SK-N-SH (cell line): ENCODE measurements at regions not wholly inside any gene's neighbourhood (a gene's known extent, or its start where the extent isn't known, plus 50 kb on each side); places are given as distances from the start of the nearest gene placed in this dataset.

Source experiments
- CTCF ChIA-PET: fragments of 300-600, 350-600 bp; formaldehyde crosslinking; extraction: SDS; loops from one replicate; lab custom pipeline; 2021; lab: Yijun Ruan, JAX
- POLR2A ChIA-PET: fragments of 350-600 bp; sonication (Branson Sonifier 250); formaldehyde crosslinking; extraction: SDS; loops from one replicate; lab custom pipeline; 2020; ENCODE audit warnings: antibody characterized with exemption, inconsistent platforms; lab: Yijun Ruan, JAX
- DNase-seq: peaks from one replicate; pipeline ENCODE4 v3.0.0; 2012
- H2AFZ ChIP-seq: fragments of 200-600 bp; sonication (generic); 2 replicates; pipeline ENCODE4 v1.8.1; 2016; ENCODE audit warnings: antibody characterized with exemption, mild to moderate bottlenecking, low read depth
- H3F3A ChIP-seq: fragments of 200-600 bp; sonication (generic); replicated peaks from 2 replicates; pipeline ENCODE3; 2016; ENCODE audit warnings: antibody characterized with exemption, mild to moderate bottlenecking; ENCODE audit not compliant: insufficient read depth
- H3K27ac ChIP-seq, 2 experiments: fragments of 200-500 bp in 1 of 2; fragments of 200-600 bp in 1 of 2; sonication (Bioruptor generic) in 1 of 2; sonication (generic), shearing (Covaris generic) in 1 of 2; 2 replicates each; pipeline versions ENCODE4 v1.5.1 to v1.6.1; 2014 to 2016; ENCODE audit warnings: low read depth in 2 of 2, inconsistent platforms in 1 of 2, low read length in 1 of 2, mild to moderate bottlenecking in 1 of 2, mixed read lengths in 1 of 2
- H3K27me3 ChIP-seq: fragments of 200-600 bp; sonication (generic), shearing (Covaris generic); 2 replicates; pipeline ENCODE4 v1.6.1; 2016; ENCODE audit warnings: mixed run types; ENCODE audit not compliant: insufficient read depth
- H3K36me3 ChIP-seq, 2 experiments: fragments of 200-500 bp in 1 of 2; fragments of 200-600 bp in 1 of 2; sonication (Bioruptor generic) in 1 of 2; sonication (generic) in 1 of 2; replicated peaks in 1 of 2; 2 replicates each; pipeline versions ENCODE3 to v1.5.1; 2014 to 2016; ENCODE audit warnings: low read length in 1 of 2, mild to moderate bottlenecking in 1 of 2; ENCODE audit not compliant: insufficient read depth in 2 of 2, control insufficient read depth in 1 of 2
- H3K4me1 ChIP-seq, 2 experiments: fragments of 200-500 bp in 1 of 2; fragments of 200-600 bp in 1 of 2; sonication (Bioruptor generic) in 1 of 2; sonication (generic), shearing (Covaris generic) in 1 of 2; 2 replicates each; pipeline versions ENCODE4 v1.5.1 to v1.6.1; 2014 to 2016; ENCODE audit warnings: low read depth in 1 of 2, low read length in 1 of 2, mixed run types in 1 of 2; ENCODE audit not compliant: insufficient read depth in 2 of 2, control insufficient read depth in 1 of 2
- H3K4me2 ChIP-seq: fragments of 200-600 bp; sonication (generic), shearing (Covaris generic); 2 replicates; pipeline ENCODE4 v1.6.1; 2017; ENCODE audit warnings: mixed run types
- H3K4me3 ChIP-seq, 2 experiments: fragments of 200-500 bp in 1 of 2; fragments of 200-600 bp in 1 of 2; sonication (Bioruptor generic) in 1 of 2; sonication (generic), shearing (Covaris generic) in 1 of 2; 2 replicates each; pipeline versions ENCODE4 v1.5.1 to v1.8.1; 2014 to 2016; ENCODE audit warnings: low read depth in 2 of 2, inconsistent platforms in 1 of 2, low read length in 1 of 2, mild to moderate bottlenecking in 1 of 2, mixed read lengths in 1 of 2, moderate library complexity in 1 of 2
- H3K79me2 ChIP-seq: fragments of 200-600 bp; sonication (generic); 2 replicates; pipeline ENCODE4 v1.8.1; 2017; ENCODE audit warnings: mild to moderate bottlenecking; ENCODE audit not compliant: insufficient read depth
- H3K9ac ChIP-seq: fragments of 200-600 bp; sonication (generic); 2 replicates; pipeline ENCODE4 v1.6.1; 2017; ENCODE audit warnings: mixed run types
- H3K9me2 ChIP-seq: fragments of 200-600 bp; sonication (generic); 2 replicates; pipeline ENCODE4 v1.6.1; 2017; ENCODE audit warnings: mixed run types
- H3K9me3 ChIP-seq: fragments of 200-600 bp; sonication (generic); 2 replicates; pipeline ENCODE4 v1.6.1; 2017; ENCODE audit warnings: mixed run types, mild to moderate bottlenecking, moderate library complexity
- H4K20me1 ChIP-seq: fragments of 200-600 bp; sonication (generic); 2 replicates; pipeline ENCODE4 v1.6.1; 2017; ENCODE audit warnings: mild to moderate bottlenecking, mixed run types; ENCODE audit not compliant: insufficient read depth
- ELF1 ChIP-seq: IDR thresholded peaks from 2 replicates; pipeline ENCODE4 v1.4.0; 2012
- EP300 ChIP-seq, 2 experiments: IDR thresholded peaks; 2 replicates each; pipeline versions ENCODE4 v1.4.0 to v1.6.1; 2012; ENCODE audit warnings: borderline replicate concordance in 1 of 2, low read depth in 1 of 2, low read length in 1 of 2
- FOSL2 ChIP-seq: IDR thresholded peaks from 2 replicates; pipeline ENCODE4 v1.4.0; 2012; ENCODE audit warnings: low read depth, mild to moderate bottlenecking, moderate library complexity, borderline replicate concordance
- FOXM1 ChIP-seq: IDR thresholded peaks from 2 replicates; pipeline ENCODE4 v1.4.0; 2012; ENCODE audit warnings: low read depth, mild to moderate bottlenecking
- JUND ChIP-seq: IDR thresholded peaks from 2 replicates; pipeline ENCODE4 v1.4.0; 2012
- MEF2A ChIP-seq: IDR thresholded peaks from 2 replicates; pipeline ENCODE4 v1.4.0; 2012; ENCODE audit warnings: low read depth, borderline replicate concordance
- NFIC ChIP-seq: IDR thresholded peaks from 2 replicates; pipeline ENCODE4 v1.4.0; 2012; ENCODE audit warnings: borderline replicate concordance
- NRF1 ChIP-seq: IDR thresholded peaks from 2 replicates; pipeline ENCODE4 v1.6.1; 2012; ENCODE audit warnings: low read depth, mild to moderate bottlenecking, low read length
- RCOR1 ChIP-seq: fragments of 150-350 bp; IDR thresholded peaks from 2 replicates; pipeline ENCODE4 v1.6.1; 2017; ENCODE audit warnings: antibody characterized with exemption, low read length
- RXRA ChIP-seq: IDR thresholded peaks from 2 replicates; pipeline ENCODE4 v1.4.0; 2012; ENCODE audit warnings: low read depth, mild to moderate bottlenecking, borderline replicate concordance
- SIN3A ChIP-seq: IDR thresholded peaks from 2 replicates; pipeline ENCODE4 v1.6.1; 2012; ENCODE audit warnings: low read depth, mild to moderate bottlenecking, low read length, moderate library complexity, borderline replicate concordance
- TCF12 ChIP-seq: IDR thresholded peaks from 2 replicates; pipeline ENCODE4 v1.4.0; 2012
- TEAD4 ChIP-seq: IDR thresholded peaks from 2 replicates; pipeline ENCODE4 v1.4.0; 2012; ENCODE audit warnings: mild to moderate bottlenecking, borderline replicate concordance; ENCODE audit not compliant: insufficient read depth
- WGBS: methylation state at CpG from one replicate; pipeline ENCODE4 v1.1.6; 2017; ENCODE audit warnings: low lambda C conversion rate; 5-methylcytosine and 5-hydroxymethylcytosine counted together
- TF ChIP-seq, protein P1 (sequence below): fragments of 200-600 bp; sonication (generic); IDR thresholded peaks from 2 replicates; pipeline ENCODE4 v1.6.1; 2017; ENCODE audit warnings: antibody characterized with exemption, mild to moderate bottlenecking, moderate library complexity
- TF ChIP-seq, protein P2 (sequence below): IDR thresholded peaks from 2 replicates; pipeline ENCODE4 v1.6.1; 2012; ENCODE audit warnings: mild to moderate bottlenecking, low read depth, low read length, moderate library complexity
- TF ChIP-seq, protein P3 (sequence below): IDR thresholded peaks from 2 replicates; pipeline ENCODE4 v1.4.0; 2012; ENCODE audit warnings: low read depth
- TF ChIP-seq, protein P4 (sequence below): IDR thresholded peaks from 2 replicates; pipeline ENCODE4; 2012

DNA sequence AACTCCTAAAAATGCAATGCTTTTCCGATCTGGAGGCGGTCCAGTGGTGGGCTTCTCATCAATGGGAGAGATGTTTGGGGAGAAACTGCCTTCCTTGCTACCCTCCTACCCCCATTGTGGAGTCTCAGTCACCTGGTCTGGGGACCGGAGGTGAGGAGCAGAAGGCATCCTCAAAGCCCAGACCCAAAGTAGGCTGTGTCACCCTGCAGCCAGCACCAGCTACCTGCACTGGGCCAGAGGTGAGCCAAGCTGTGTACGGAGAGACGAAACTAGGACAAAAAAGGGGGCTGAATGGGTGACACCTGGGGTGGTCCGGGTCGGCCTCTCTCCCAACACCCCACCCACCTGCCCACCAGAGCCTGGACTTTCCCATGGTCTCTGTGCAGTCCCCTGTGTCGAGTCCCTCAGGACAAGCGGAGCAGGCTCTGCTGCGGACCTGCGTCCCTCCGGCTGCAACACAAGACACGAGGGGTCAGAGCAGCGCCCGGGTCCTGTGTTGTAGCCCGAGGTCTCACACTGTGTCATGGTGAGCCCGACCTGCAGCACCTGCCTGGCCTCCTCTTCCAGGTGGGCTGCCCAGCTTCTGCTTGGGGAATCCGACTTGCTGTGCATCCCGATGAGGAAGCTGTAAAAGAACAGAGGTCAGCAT lies 68.0 kb upstream of the RMP24 start:
- Histone ChIP-seq H4K20me1 (no peaks in the 10 kb centered on the region), H3K36me3 (no peaks in the 10 kb centered on the region), H2AFZ (no peak overlapping the region), H3K9ac (no peak overlapping the region), H3K4me2 (no peak overlapping the region), H3K27ac (no peak overlapping the region), H3K4me1 (no peaks in the 10 kb centered on the region), H3F3A (no peaks in the 10 kb centered on the region), H3K4me3 (no peak overlapping the region), H3K27me3 (no peaks in the 10 kb centered on the region), H3K9me2 (no peaks in the 10 kb centered on the region), H3K9me3 (no peaks in the 10 kb centered on the region), H3K79me2 (no peaks in the 10 kb centered on the region)
- no peak for TF ChIP-seq NRF1
- no peak for TF ChIP-seq TCF12
- TF ChIP-seq, protein P1, sequence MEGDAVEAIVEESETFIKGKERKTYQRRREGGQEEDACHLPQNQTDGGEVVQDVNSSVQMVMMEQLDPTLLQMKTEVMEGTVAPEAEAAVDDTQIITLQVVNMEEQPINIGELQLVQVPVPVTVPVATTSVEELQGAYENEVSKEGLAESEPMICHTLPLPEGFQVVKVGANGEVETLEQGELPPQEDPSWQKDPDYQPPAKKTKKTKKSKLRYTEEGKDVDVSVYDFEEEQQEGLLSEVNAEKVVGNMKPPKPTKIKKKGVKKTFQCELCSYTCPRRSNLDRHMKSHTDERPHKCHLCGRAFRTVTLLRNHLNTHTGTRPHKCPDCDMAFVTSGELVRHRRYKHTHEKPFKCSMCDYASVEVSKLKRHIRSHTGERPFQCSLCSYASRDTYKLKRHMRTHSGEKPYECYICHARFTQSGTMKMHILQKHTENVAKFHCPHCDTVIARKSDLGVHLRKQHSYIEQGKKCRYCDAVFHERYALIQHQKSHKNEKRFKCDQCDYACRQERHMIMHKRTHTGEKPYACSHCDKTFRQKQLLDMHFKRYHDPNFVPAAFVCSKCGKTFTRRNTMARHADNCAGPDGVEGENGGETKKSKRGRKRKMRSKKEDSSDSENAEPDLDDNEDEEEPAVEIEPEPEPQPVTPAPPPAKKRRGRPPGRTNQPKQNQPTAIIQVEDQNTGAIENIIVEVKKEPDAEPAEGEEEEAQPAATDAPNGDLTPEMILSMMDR, result no peak
- TF ChIP-seq ELF1, result no peak
- no peak for TF ChIP-seq SIN3A
- TF ChIP-seq TEAD4, result no peak
- TF ChIP-seq, protein P2, sequence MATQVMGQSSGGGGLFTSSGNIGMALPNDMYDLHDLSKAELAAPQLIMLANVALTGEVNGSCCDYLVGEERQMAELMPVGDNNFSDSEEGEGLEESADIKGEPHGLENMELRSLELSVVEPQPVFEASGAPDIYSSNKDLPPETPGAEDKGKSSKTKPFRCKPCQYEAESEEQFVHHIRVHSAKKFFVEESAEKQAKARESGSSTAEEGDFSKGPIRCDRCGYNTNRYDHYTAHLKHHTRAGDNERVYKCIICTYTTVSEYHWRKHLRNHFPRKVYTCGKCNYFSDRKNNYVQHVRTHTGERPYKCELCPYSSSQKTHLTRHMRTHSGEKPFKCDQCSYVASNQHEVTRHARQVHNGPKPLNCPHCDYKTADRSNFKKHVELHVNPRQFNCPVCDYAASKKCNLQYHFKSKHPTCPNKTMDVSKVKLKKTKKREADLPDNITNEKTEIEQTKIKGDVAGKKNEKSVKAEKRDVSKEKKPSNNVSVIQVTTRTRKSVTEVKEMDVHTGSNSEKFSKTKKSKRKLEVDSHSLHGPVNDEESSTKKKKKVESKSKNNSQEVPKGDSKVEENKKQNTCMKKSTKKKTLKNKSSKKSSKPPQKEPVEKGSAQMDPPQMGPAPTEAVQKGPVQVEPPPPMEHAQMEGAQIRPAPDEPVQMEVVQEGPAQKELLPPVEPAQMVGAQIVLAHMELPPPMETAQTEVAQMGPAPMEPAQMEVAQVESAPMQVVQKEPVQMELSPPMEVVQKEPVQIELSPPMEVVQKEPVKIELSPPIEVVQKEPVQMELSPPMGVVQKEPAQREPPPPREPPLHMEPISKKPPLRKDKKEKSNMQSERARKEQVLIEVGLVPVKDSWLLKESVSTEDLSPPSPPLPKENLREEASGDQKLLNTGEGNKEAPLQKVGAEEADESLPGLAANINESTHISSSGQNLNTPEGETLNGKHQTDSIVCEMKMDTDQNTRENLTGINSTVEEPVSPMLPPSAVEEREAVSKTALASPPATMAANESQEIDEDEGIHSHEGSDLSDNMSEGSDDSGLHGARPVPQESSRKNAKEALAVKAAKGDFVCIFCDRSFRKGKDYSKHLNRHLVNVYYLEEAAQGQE, result no peak
- TF ChIP-seq, protein P3, sequence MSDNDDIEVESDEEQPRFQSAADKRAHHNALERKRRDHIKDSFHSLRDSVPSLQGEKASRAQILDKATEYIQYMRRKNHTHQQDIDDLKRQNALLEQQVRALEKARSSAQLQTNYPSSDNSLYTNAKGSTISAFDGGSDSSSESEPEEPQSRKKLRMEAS, result no peak
- TF ChIP-seq, protein P4, sequence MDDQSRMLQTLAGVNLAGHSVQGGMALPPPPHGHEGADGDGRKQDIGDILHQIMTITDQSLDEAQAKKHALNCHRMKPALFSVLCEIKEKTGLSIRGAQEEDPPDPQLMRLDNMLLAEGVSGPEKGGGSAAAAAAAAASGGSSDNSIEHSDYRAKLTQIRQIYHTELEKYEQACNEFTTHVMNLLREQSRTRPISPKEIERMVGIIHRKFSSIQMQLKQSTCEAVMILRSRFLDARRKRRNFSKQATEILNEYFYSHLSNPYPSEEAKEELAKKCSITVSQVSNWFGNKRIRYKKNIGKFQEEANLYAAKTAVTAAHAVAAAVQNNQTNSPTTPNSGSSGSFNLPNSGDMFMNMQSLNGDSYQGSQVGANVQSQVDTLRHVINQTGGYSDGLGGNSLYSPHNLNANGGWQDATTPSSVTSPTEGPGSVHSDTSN, result no peak
- no peak for TF ChIP-seq FOSL2
- TF ChIP-seq EP300 (IDR thresholded peaks at IDR 0.05; ENCODE audit: borderline replicate concordance in 1 of 2, low read depth in 1 of 2, low read length in 1 of 2), result no peak
- TF ChIP-seq NFIC, result no peak
- no peak for TF ChIP-seq FOXM1
- no peak for TF ChIP-seq JUND
- no peak for TF ChIP-seq RCOR1
- no peak for TF ChIP-seq RXRA
- no peak for TF ChIP-seq MEF2A
- WGBS, result 42% methylated on average over 6 of the region's 19 CpGs
- DNase-seq, result no peak
- CTCF ChIA-PET, result interaction anchor here (0.8 kb wide), 1 partner anchor 80 kb away, joined by 3 read pairs; no protein-coding TSS in a partner anchor
- POLR2A ChIA-PET, result no interaction called here
